ENCODE measurements at regions not wholly inside any gene's neighbourhood (a gene's known extent, or its start where the extent isn't known, plus 50 kb on each side); places are given as distances from the start of the nearest gene placed in this dataset.

DNA sequence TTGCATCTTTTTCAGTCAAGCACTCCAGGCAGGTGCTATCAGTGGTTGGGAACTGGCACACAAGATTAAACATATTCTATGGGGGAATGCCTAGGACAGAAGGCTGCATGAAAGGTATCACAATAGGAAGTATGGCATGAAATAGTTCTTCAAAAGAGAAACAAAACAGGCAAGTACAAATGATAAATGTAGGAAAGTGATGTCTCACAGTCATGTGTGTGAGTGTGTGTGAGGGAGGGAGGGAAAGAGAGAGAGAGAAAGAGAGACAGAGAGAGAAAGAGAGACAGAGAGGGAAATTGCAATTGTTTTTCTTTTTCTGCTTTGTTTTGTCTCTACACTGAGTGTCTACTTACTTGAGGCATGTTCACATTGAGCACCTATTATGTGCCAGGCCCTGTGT lies 456.3 kb downstream of the MIAT start:
- no peak for TF ChIP-seq EZH2 (IDR thresholded peaks at IDR 0.05; ENCODE audit: borderline replicate concordance, low read length)
- TF ChIP-seq, protein P1, sequence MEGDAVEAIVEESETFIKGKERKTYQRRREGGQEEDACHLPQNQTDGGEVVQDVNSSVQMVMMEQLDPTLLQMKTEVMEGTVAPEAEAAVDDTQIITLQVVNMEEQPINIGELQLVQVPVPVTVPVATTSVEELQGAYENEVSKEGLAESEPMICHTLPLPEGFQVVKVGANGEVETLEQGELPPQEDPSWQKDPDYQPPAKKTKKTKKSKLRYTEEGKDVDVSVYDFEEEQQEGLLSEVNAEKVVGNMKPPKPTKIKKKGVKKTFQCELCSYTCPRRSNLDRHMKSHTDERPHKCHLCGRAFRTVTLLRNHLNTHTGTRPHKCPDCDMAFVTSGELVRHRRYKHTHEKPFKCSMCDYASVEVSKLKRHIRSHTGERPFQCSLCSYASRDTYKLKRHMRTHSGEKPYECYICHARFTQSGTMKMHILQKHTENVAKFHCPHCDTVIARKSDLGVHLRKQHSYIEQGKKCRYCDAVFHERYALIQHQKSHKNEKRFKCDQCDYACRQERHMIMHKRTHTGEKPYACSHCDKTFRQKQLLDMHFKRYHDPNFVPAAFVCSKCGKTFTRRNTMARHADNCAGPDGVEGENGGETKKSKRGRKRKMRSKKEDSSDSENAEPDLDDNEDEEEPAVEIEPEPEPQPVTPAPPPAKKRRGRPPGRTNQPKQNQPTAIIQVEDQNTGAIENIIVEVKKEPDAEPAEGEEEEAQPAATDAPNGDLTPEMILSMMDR (IDR thresholded peaks at IDR 0.05; ENCODE audit: low read length) = no peak
- no peaks in the 10 kb centered on the region for H3K36me3 ChIP-seq (ENCODE audit: insufficient read depth, low read length)
- no peaks in the 10 kb centered on the region for H3K4me1 ChIP-seq (ENCODE audit: insufficient read depth, low read length, severe bottlenecking)
- H4K20me1 ChIP-seq (ENCODE audit: insufficient read depth, low read length) = no peaks in the 10 kb centered on the region
- no peaks in the 10 kb centered on the region for H3K9me2 ChIP-seq (ENCODE audit: low read depth, low read length)
- H3K27me3 ChIP-seq (ENCODE audit: insufficient read depth, low read length) = no peaks in the 10 kb centered on the region
- no peak overlapping the region for H3K9ac ChIP-seq (ENCODE audit: low read length)
- H2AFZ ChIP-seq (ENCODE audit: low read length) = no peak overlapping the region
- no peak overlapping the region for H3K4me3 ChIP-seq (ENCODE audit: low read depth, low read length, poor library complexity, severe bottlenecking)
- no peaks in the 10 kb centered on the region for H3K79me2 ChIP-seq (ENCODE audit: insufficient read depth, low read length)
- no peaks in the 10 kb centered on the region for H3F3A ChIP-seq (ENCODE audit: insufficient read depth, low read length)
- peaks cover 3% of the 10 kb centered on the region; the same call in 1 of the 2 replicates for H3K9me3 ChIP-seq (ENCODE audit: low read length)
- H3K27ac ChIP-seq (ENCODE audit: low read depth, low read length, poor library complexity, severe bottlenecking) = no peak overlapping the region
- H3K4me2 ChIP-seq (ENCODE audit: low read length) = no peak overlapping the region

DNA sequence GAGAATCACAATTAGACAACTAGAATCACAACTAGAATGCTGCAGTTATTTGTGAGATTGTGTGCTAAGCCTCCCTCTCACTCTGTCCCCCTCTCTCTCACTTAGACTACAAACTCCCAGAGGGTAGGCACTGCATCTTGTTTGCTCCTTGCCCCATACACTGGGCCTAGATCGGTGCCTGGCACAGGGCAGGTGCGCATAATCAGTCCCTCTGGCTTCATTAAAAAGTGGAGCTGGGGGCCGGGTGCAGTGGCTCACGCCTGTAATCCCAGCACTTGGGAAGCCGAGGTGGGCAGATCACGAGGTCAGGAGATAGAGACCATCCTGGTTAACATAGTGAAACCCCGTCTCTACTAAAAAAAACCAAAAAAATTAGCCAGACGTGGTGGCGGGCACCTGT lies 456.8 kb downstream of the MIAT start:
- Histone ChIP-seq H3K36me3 (ENCODE audit: insufficient read depth, low read length) (no peaks in the 10 kb centered on the region), H3K79me2 (ENCODE audit: insufficient read depth, low read length) (no peaks in the 10 kb centered on the region), H3K9me2 (ENCODE audit: low read depth, low read length) (no peaks in the 10 kb centered on the region), H3K9me3 (ENCODE audit: low read length) (peaks cover 3% of the 10 kb centered on the region; the same call in 1 of the 2 replicates), H3K4me3 (ENCODE audit: low read depth, low read length, poor library complexity, severe bottlenecking) (no peak overlapping the region), H3K27me3 (ENCODE audit: insufficient read depth, low read length) (no peaks in the 10 kb centered on the region), H3K4me1 (ENCODE audit: insufficient read depth, low read length, severe bottlenecking) (no peaks in the 10 kb centered on the region), H2AFZ (ENCODE audit: low read length) (no peak overlapping the region), H3K4me2 (ENCODE audit: low read length) (no peak overlapping the region), H4K20me1 (ENCODE audit: insufficient read depth, low read length) (no peaks in the 10 kb centered on the region), H3K9ac (ENCODE audit: low read length) (no peak overlapping the region), H3K27ac (ENCODE audit: low read depth, low read length, poor library complexity, severe bottlenecking) (no peak overlapping the region), H3F3A (ENCODE audit: insufficient read depth, low read length) (no peaks in the 10 kb centered on the region)
- TF ChIP-seq EZH2 (IDR thresholded peaks at IDR 0.05; ENCODE audit: borderline replicate concordance, low read length) = no peak
- TF ChIP-seq, protein P1 (IDR thresholded peaks at IDR 0.05; ENCODE audit: low read length) = no peak

DNA sequence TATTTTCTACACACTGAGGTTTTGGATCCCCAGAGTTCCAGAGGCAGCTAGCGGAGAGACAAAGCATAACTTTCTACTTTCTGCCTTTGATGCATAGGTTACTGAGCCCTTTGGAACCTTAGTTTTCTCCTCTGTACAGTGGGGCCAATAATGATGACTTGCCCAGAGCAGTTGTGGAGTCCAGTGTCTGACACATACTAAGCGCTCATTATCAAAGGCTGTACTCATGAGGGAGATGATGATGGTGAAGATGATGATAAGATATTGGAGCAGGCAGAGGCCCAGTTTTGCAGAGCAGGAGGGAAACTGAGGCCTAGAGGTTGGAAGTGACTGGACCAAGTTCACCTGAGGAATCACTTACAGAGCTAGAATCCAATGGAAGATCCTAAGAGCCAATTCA lies 458.0 kb downstream of the MIAT start:
- no peaks in the 10 kb centered on the region for H3K9me2 ChIP-seq (ENCODE audit: low read depth, low read length)
- no peaks in the 10 kb centered on the region for H3K79me2 ChIP-seq (ENCODE audit: insufficient read depth, low read length)
- no peaks in the 10 kb centered on the region for H3K27me3 ChIP-seq (ENCODE audit: insufficient read depth, low read length)
- no peaks in the 10 kb centered on the region for H3K4me1 ChIP-seq (ENCODE audit: insufficient read depth, low read length, severe bottlenecking)
- H3K36me3 ChIP-seq (ENCODE audit: insufficient read depth, low read length) = no peaks in the 10 kb centered on the region
- H3K9me3 ChIP-seq (ENCODE audit: low read length) = no peaks in the 10 kb centered on the region; the same call in 1 of the 2 replicates
- no peak overlapping the region for H2AFZ ChIP-seq (ENCODE audit: low read length)
- TF ChIP-seq EZH2 (IDR thresholded peaks at IDR 0.05; ENCODE audit: borderline replicate concordance, low read length) = no peak
- TF ChIP-seq, protein P1 (IDR thresholded peaks at IDR 0.05; ENCODE audit: low read length) = no peak
- H4K20me1 ChIP-seq (ENCODE audit: insufficient read depth, low read length) = no peaks in the 10 kb centered on the region
- H3K4me3 ChIP-seq (ENCODE audit: low read depth, low read length, poor library complexity, severe bottlenecking) = no peak overlapping the region
- H3F3A ChIP-seq (ENCODE audit: insufficient read depth, low read length) = no peaks in the 10 kb centered on the region
- no peak overlapping the region for H3K27ac ChIP-seq (ENCODE audit: low read depth, low read length, poor library complexity, severe bottlenecking)
- no peak overlapping the region for H3K4me2 ChIP-seq (ENCODE audit: low read length)
- H3K9ac ChIP-seq (ENCODE audit: low read length) = no peak overlapping the region

Measured in OCI-LY1 (cell line).